Naive thymus-derived CD4-positive, alpha-beta T cell (primary cell): ENCODE measurements at regions not wholly inside any gene's neighbourhood (a gene's known extent, or its start where the extent isn't known, plus 50 kb on each side); places are given as distances from the start of the nearest gene placed in this dataset.

Source experiments
- ATAC-seq: fragments of 150-1000 bp; cut with Tn5 transposase; 2 replicates; pipeline ENCODE4 v1.10.0; 2021; ENCODE audit warnings: mild to moderate bottlenecking, moderate library complexity
- CTCF ChIA-PET: fragments of 350-600 bp; sonication (Branson Sonifier 250); formaldehyde crosslinking; loops from one replicate; lab custom pipeline; 2021; ENCODE audit warnings: antibody characterized with exemption; lab: Charles Lee
- POLR2A ChIA-PET: fragments of 350-600 bp; sonication (Branson Sonifier 250); formaldehyde crosslinking; loops from one replicate; lab custom pipeline; 2021; ENCODE audit warnings: antibody characterized with exemption, inconsistent platforms; lab: Charles Lee
- DNase-seq, 9 donors: peaks; one replicate each; pipeline versions ENCODE4 v3.0.0 to v3.0.0-alpha.2; 2020 to 2022; ENCODE audit warnings: mixed read lengths in 1 of 9
- H3K27ac ChIP-seq: one replicate; pipeline ENCODE4 v1.7.0; 2013; ENCODE audit warnings: mild to moderate bottlenecking, low read depth, low read length, moderate library complexity
- H3K27me3 ChIP-seq, 2 donors: one replicate each; pipeline ENCODE4 v1.7.0; 2013; ENCODE audit warnings: low read length in 2 of 2, mild to moderate bottlenecking in 2 of 2, moderate library complexity in 2 of 2; ENCODE audit not compliant: control insufficient read depth in 2 of 2, insufficient read depth in 2 of 2
- H3K36me3 ChIP-seq, 3 experiments: 1 replicate in 2 of 3; 2 replicates in 1 of 3; pipeline ENCODE4 v1.7.0; 2013; ENCODE audit warnings: low read length in 3 of 3, mild to moderate bottlenecking in 3 of 3, moderate library complexity in 1 of 3; ENCODE audit not compliant: insufficient read depth in 3 of 3, control insufficient read depth in 2 of 3
- H3K4me1 ChIP-seq, 2 donors: one replicate each; pipeline ENCODE4 v1.7.0; 2013; ENCODE audit warnings: low read length in 2 of 2, mild to moderate bottlenecking in 2 of 2, moderate library complexity in 1 of 2; ENCODE audit not compliant: control insufficient read depth in 2 of 2, insufficient read depth in 2 of 2
- H3K4me3 ChIP-seq: 2 replicates; pipeline ENCODE4 v1.7.0; 2013; ENCODE audit warnings: mild to moderate bottlenecking, low read length
- H3K9me3 ChIP-seq, 3 experiments: 1 replicate in 2 of 3; 2 replicates in 1 of 3; pipeline ENCODE4 v1.7.0; 2013; ENCODE audit warnings: low read length in 3 of 3; ENCODE audit not compliant: control insufficient read depth in 2 of 3
- H3K27ac Mint-ChIP-seq, 9 donors: one replicate each; pipeline ENCODE4 v1.8.0; 2020 to 2022; ENCODE audit warnings: mixed read lengths in 9 of 9, mild to moderate bottlenecking in 8 of 9, moderate library complexity in 5 of 9, inconsistent platforms in 2 of 9
- H3K27me3 Mint-ChIP-seq, 5 donors: one replicate each; pipeline ENCODE4 v1.8.0; 2021 to 2022; ENCODE audit warnings: mixed read lengths in 5 of 5, mild to moderate bottlenecking in 1 of 5
- H3K36me3 Mint-ChIP-seq, 5 donors: one replicate each; pipeline ENCODE4 v1.8.0; 2020 to 2022; ENCODE audit warnings: mixed read lengths in 5 of 5, mild to moderate bottlenecking in 3 of 5, inconsistent platforms in 1 of 5
- H3K4me1 Mint-ChIP-seq, 7 donors: one replicate each; pipeline ENCODE4 v1.8.0; 2020 to 2022; ENCODE audit warnings: mixed read lengths in 7 of 7, mild to moderate bottlenecking in 3 of 7, inconsistent platforms in 1 of 7
- H3K4me3 Mint-ChIP-seq, 10 donors: one replicate each; pipeline ENCODE4 v1.8.0; 2020 to 2022; ENCODE audit warnings: mild to moderate bottlenecking in 10 of 10, mixed read lengths in 10 of 10, moderate library complexity in 6 of 10, inconsistent platforms in 2 of 10
- H3K9me3 Mint-ChIP-seq, 11 donors: one replicate each; pipeline ENCODE4 v1.8.0; 2020 to 2022; ENCODE audit warnings: mixed read lengths in 11 of 11, mild to moderate bottlenecking in 4 of 11, inconsistent platforms in 1 of 11, moderate library complexity in 1 of 11
- intact Hi-C, 2 donors: fragments of 100-400 bp; cut with micrococcal nuclease; formaldehyde crosslinking; loops; one replicate each; pipeline ENCODE4 v1.15.1; 2023

- Mint-ChIP-seq H3K27me3 (peaks cover 0 to 14% (median 6%) of the 10 kb centered on the region in 5 donors), H3K36me3 (no peaks in the 10 kb centered on the region), H3K4me1 (peaks cover 0 to 14% (median 0%) of the 10 kb centered on the region in 7 donors), H3K27ac (no peak overlapping the region), H3K4me3 (no peak overlapping the region), H3K9me3 (peaks cover 0 to 8% (median 0%) of the 10 kb centered on the region in 11 donors)
- no peaks in the 10 kb centered on the region for H3K27me3 ChIP-seq
- H3K4me1 ChIP-seq, result no peaks in the 10 kb centered on the region
- no peak overlapping the region for H3K4me3 ChIP-seq
- no peak for ATAC-seq
- ChIA-PET CTCF (interaction anchor here (0.6 kb wide), 1 partner anchor 36 kb away, joined by 3 read pairs; no protein-coding TSS in a partner anchor), POLR2A (no interaction called here)
- intact Hi-C loops, result no loop called here
- no peaks in the 10 kb centered on the region for H3K36me3 ChIP-seq
- no peak overlapping the region for H3K27ac ChIP-seq
- H3K9me3 ChIP-seq, result no peaks in the 10 kb centered on the region
- DNase-seq, result no peak
Observed at GRCh38 chr5:107290780-107291398, 379.8 kb downstream of the EFNA5 start.

GRCh38 chr5:107289030-107289714 is 381.6 kb downstream of the EFNA5 start:
- no peaks in the 10 kb centered on the region for H3K27me3 ChIP-seq
- Mint-ChIP-seq H3K27me3 (peaks cover 0 to 7% (median 2%) of the 10 kb centered on the region in 5 donors), H3K4me1 (peaks cover 0 to 13% (median 0%) of the 10 kb centered on the region in 7 donors), H3K9me3 (peaks cover 0 to 5% (median 0%) of the 10 kb centered on the region in 11 donors), H3K36me3 (no peaks in the 10 kb centered on the region), H3K27ac (no peak overlapping the region), H3K4me3 (no peak overlapping the region)
- no peak overlapping the region for H3K27ac ChIP-seq
- intact Hi-C loops, result loop anchor here in 1 of 2 donors (5.0 kb wide), 1 partner anchor 283 kb away; no protein-coding TSS in a partner anchor
- H3K4me3 ChIP-seq, result no peak overlapping the region
- no peaks in the 10 kb centered on the region for H3K9me3 ChIP-seq
- no peaks in the 10 kb centered on the region for H3K4me1 ChIP-seq
- ChIA-PET POLR2A (no interaction called here), CTCF (no interaction called here)
- no peaks in the 10 kb centered on the region for H3K36me3 ChIP-seq
- no peak for DNase-seq
- ATAC-seq, result no peak

DNA sequence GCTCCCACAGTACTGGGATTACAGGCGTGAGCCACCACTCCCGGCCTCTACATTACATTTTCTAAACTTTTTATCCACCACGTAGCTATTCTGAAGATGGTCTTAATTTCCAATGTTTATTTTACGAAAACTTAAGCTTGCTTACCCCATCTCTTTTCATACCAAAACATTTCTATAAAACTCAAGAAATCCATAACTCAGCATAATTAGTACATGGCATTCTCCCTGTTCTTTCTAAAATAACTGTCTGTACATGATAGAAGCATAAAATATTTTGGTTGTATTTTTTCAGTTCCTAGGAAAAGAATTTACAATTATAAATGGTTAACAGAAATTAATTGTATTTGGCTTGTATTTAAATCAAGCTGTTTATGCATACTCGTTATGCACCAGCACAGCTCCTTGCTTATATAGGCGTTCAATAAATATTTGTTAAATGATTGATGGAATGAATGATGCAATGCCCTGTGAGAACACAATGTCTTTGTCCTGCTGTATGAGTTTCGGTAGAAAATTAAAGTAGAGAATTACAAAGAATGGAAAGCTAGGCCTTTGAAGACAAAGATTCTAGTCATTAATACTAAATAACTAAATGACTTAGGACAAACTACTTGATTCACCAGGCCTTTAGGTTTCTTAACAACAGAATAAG is 384.2 kb downstream of the EFNA5 start:
- H3K4me3 ChIP-seq, result no peak overlapping the region
- Mint-ChIP-seq H3K4me1 (peaks cover 0 to 12% (median 0%) of the 10 kb centered on the region in 7 donors), H3K4me3 (no peak overlapping the region), H3K27ac (no peak overlapping the region), H3K9me3 (peaks cover 0 to 4% (median 0%) of the 10 kb centered on the region in 11 donors), H3K36me3 (no peaks in the 10 kb centered on the region), H3K27me3 (peaks cover 0 to 10% (median 3%) of the 10 kb centered on the region in 5 donors)
- H3K4me1 ChIP-seq, result no peaks in the 10 kb centered on the region
- intact Hi-C loops, result loop anchor here in 1 of 2 donors (5.0 kb wide), 1 partner anchor 286 kb away; no protein-coding TSS in a partner anchor
- ATAC-seq, result no peak
- ChIA-PET POLR2A (no interaction called here), CTCF (no interaction called here)
- no peaks in the 10 kb centered on the region for H3K36me3 ChIP-seq
- H3K27me3 ChIP-seq, result no peaks in the 10 kb centered on the region
- no peak overlapping the region for H3K27ac ChIP-seq
- no peaks in the 10 kb centered on the region for H3K9me3 ChIP-seq
- DNase-seq, result no peak

- H3K4me3 ChIP-seq, result no peak overlapping the region
- no peaks in the 10 kb centered on the region for H3K4me1 ChIP-seq
- no peaks in the 10 kb centered on the region for H3K9me3 ChIP-seq
- no peaks in the 10 kb centered on the region for H3K36me3 Mint-ChIP-seq
- no peak overlapping the region for H3K27ac ChIP-seq
- H3K36me3 ChIP-seq, result no peaks in the 10 kb centered on the region
- ATAC-seq (no peak), DNase-seq (peak in 1 of 9 donors; percentile 27)
- H3K27me3 ChIP-seq, result no peaks in the 10 kb centered on the region
- CTCF ChIA-PET, result no interaction called here
- POLR2A ChIA-PET, result no interaction called here
- H3K9me3 Mint-ChIP-seq, result peaks cover 0 to 4% (median 0%) of the 10 kb centered on the region in 11 donors
- intact Hi-C loops, result loop anchor here in 1 of 2 donors (5.0 kb wide), 1 partner anchor 287 kb away; no protein-coding TSS in a partner anchor
- no peak overlapping the region for H3K27ac Mint-ChIP-seq
- peaks cover 0 to 12% (median 0%) of the 10 kb centered on the region in 7 donors for H3K4me1 Mint-ChIP-seq
- peaks cover 0 to 16% (median 7%) of the 10 kb centered on the region in 5 donors for H3K27me3 Mint-ChIP-seq
- no peak overlapping the region for H3K4me3 Mint-ChIP-seq
Observed at GRCh38 chr5:107285772-107286171, 385.0 kb downstream of the EFNA5 start.

GRCh38 chr5:107284822-107285525 is 385.8 kb downstream of the EFNA5 start:
- no peaks in the 10 kb centered on the region for H3K36me3 ChIP-seq
- ChIA-PET CTCF (no interaction called here), POLR2A (no interaction called here)
- no peak overlapping the region for H3K4me3 Mint-ChIP-seq
- ATAC-seq (no peak), DNase-seq (no peak)
- no peak overlapping the region for H3K27ac Mint-ChIP-seq
- H3K9me3 Mint-ChIP-seq, result peaks cover 0 to 4% (median 0%) of the 10 kb centered on the region in 11 donors
- no peaks in the 10 kb centered on the region for H3K9me3 ChIP-seq
- H3K4me3 ChIP-seq, result no peak overlapping the region
- H3K27ac ChIP-seq, result no peak overlapping the region
- H3K4me1 ChIP-seq, result no peaks in the 10 kb centered on the region
- intact Hi-C loops, result loop anchor here in 1 of 2 donors (5.0 kb wide), 1 partner anchor 287 kb away; no protein-coding TSS in a partner anchor
- peaks cover 0 to 18% (median 7%) of the 10 kb centered on the region in 5 donors for H3K27me3 Mint-ChIP-seq
- H3K27me3 ChIP-seq, result no peaks in the 10 kb centered on the region
- H3K36me3 Mint-ChIP-seq, result no peaks in the 10 kb centered on the region
- peaks cover 0 to 12% (median 0%) of the 10 kb centered on the region in 7 donors for H3K4me1 Mint-ChIP-seq

- POLR2A ChIA-PET, result no interaction called here
- intact Hi-C loops, result no loop called here
- Histone ChIP-seq H3K4me1 (no peaks in the 10 kb centered on the region), H3K36me3 (no peaks in the 10 kb centered on the region), H3K27ac (no peak overlapping the region), H3K4me3 (no peak overlapping the region), H3K27me3 (no peaks in the 10 kb centered on the region), H3K9me3 (no peaks in the 10 kb centered on the region)
- Mint-ChIP-seq H3K36me3 (no peaks in the 10 kb centered on the region), H3K9me3 (peaks cover 0 to 4% (median 0%) of the 10 kb centered on the region in 11 donors), H3K27ac (no peak overlapping the region), H3K4me1 (no peaks in the 10 kb centered on the region), H3K27me3 (peaks cover 0 to 18% (median 12%) of the 10 kb centered on the region in 5 donors), H3K4me3 (no peak overlapping the region)
- CTCF ChIA-PET, result interaction anchor here (0.6 to 0.7 kb wide), 2 partner anchors 135 to 214 kb away, joined by 3 read pairs; no protein-coding TSS in a partner anchor
- DNase-seq (no peak), ATAC-seq (no peak)
Observed at GRCh38 chr5:107282061-107282460, 388.7 kb downstream of the EFNA5 start.
